ENCODE measurements at regions not wholly inside any gene's neighbourhood (a gene's known extent, or its start where the extent isn't known, plus 50 kb on each side); places are given as distances from the start of the nearest gene placed in this dataset.

GRCh38 chr2:102940684-102941083, 178.9 kb downstream of the TMEM182 start:
- FAIRE-seq (no peak), ATAC-seq (no peak), DNase-seq (ENCODE audit: low spot score) (no peak)
- CTCF ChIA-PET (ENCODE audit: low intra/inter-chr PET ratio, low total read pairs), result no interaction called here
- no peaks in the 10 kb centered on the region for H3K79me2 ChIP-seq (ENCODE audit: insufficient read depth, low read length)
- no peaks in the 10 kb centered on the region for H3K4me1 ChIP-seq (ENCODE audit: insufficient read depth, low read length)
- TF ChIP-seq DMTF1 (CRISPR knock-in tag; IDR thresholded peaks at IDR 0.05), result no peak
- TF ChIP-seq STAT5B (CRISPR knock-in tag; IDR thresholded peaks at IDR 0.05), result no peak
- TF ChIP-seq BRF2 (CRISPR knock-in tag; IDR thresholded peaks at IDR 0.05), result no peak
- no peak for TF ChIP-seq ZNF331 (CRISPR knock-in tag; IDR thresholded peaks at IDR 0.05)
- no peak for TF ChIP-seq KAT2B (IDR thresholded peaks at IDR 0.05; ENCODE audit: borderline replicate concordance, low read depth, low read length)
- TF ChIP-seq SAFB2 (CRISPR knock-in tag; IDR thresholded peaks at IDR 0.05; ENCODE audit: borderline replicate concordance, low read depth), result no peak
- no peak for TF ChIP-seq CAMTA2 (CRISPR knock-in tag; IDR thresholded peaks at IDR 0.05; ENCODE audit: borderline replicate concordance)
- TF ChIP-seq ZNF318 (CRISPR knock-in tag; IDR thresholded peaks at IDR 0.05), result no peak
- no peak for TF ChIP-seq KLF12 (CRISPR knock-in tag; IDR thresholded peaks at IDR 0.05; ENCODE audit: borderline replicate concordance)
- no peak for TF ChIP-seq ZNF678 (CRISPR knock-in tag; IDR thresholded peaks at IDR 0.05)
- TF ChIP-seq TERF1 (CRISPR knock-in tag; IDR thresholded peaks at IDR 0.05), result no peak
- TF ChIP-seq HDAC1 (CRISPR knock-in tag; IDR thresholded peaks at IDR 0.05), result no peak
- TF ChIP-seq TBL1XR1 (IDR thresholded peaks at IDR 0.05; ENCODE audit: borderline replicate concordance, low read length, partially characterized antibody), result no peak
- in situ Hi-C loops (cut with HindIII; ENCODE audit: extremely low pct_ligation_motif_present, low pct_unique_long_range_greater_than_20kb), result no loop called here
- 22% methylated on average over 3 of the region's 3 CpGs for WGBS (ENCODE audit: low lambda C conversion rate)
- no peak overlapping the region for H3K4me2 ChIP-seq (ENCODE audit: low read depth, low read length)
- intact Hi-C loops (cut with micrococcal nuclease; ENCODE audit: unreplicated experiment), result no loop called here
- BruUV-seq (replicated peaks), result no TSS peak
- 0 out of 2 replicates have a peak, but pooled peaks cover 7% of the 10 kb centered on the region for H3K9me3 ChIP-seq (ENCODE audit: low read length)
- no peak overlapping the region for H3K4me3 ChIP-seq (replicated peaks in 1 of 3; ENCODE audit: insufficient read depth in 1 of 3, low read depth in 2 of 3, low read length in 3 of 3)
- H3K36me3 ChIP-seq (replicated peaks in 1 of 2; ENCODE audit: control insufficient read depth in 1 of 2, insufficient read depth in 2 of 2, low read length in 2 of 2), result no peaks in the 10 kb centered on the region
- POLR2A ChIA-PET, result no interaction called here
- no peak overlapping the region for H3K27ac ChIP-seq (ENCODE audit: extremely low read length, insufficient read depth, low read length)
- H2AFZ ChIP-seq (ENCODE audit: low read length), result no peak overlapping the region
- no peaks in the 10 kb centered on the region for H4K20me1 ChIP-seq (ENCODE audit: insufficient read depth, low read length)
- H3K27me3 ChIP-seq (ENCODE audit: control insufficient read depth in 1 of 2, insufficient read depth in 2 of 2, low read length in 2 of 2), result no peaks in the 10 kb centered on the region
- no peak overlapping the region for H3K9ac ChIP-seq (ENCODE audit: insufficient read depth, low read depth, low read length)
